GM12875 (cell line): ENCODE measurements at regions not wholly inside any gene's neighbourhood (a gene's known extent, or its start where the extent isn't known, plus 50 kb on each side); places are given as distances from the start of the nearest gene placed in this dataset.

Source experiments
- H3K4me3 ChIP-seq: one replicate; pipeline ENCODE4 v1.5.1; 2011; ENCODE audit warnings: low read depth, low read length, control low read depth
- TF ChIP-seq, protein P1 (sequence below): IDR thresholded peaks from 2 replicates; pipeline ENCODE4 v1.5.1; 2011; ENCODE audit warnings: low read depth, mild to moderate bottlenecking, control low read depth, inconsistent platforms, low read length, moderate library complexity, borderline replicate concordance; ENCODE audit not compliant: insufficient read depth

DNA sequence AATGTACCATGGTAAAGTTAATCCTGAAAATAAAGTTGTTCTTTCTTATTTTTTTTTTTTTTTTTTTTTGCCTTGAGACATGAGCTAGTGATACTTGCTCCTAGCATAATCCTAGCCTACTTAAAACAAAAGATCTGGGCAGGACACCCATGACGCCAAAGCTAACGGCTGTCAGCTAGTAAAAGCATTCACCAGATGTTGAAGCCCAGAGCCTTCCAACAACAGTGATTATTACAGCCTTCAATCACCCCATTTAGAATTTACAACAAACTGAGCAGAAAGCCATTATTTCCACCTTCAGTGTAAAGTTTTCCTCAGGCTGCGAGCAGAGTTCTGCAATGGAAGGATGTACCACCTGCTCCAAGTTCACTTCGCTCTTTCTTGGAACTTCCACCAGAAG lies 259.5 kb downstream of the SP3 start:
- TF ChIP-seq, protein P1, sequence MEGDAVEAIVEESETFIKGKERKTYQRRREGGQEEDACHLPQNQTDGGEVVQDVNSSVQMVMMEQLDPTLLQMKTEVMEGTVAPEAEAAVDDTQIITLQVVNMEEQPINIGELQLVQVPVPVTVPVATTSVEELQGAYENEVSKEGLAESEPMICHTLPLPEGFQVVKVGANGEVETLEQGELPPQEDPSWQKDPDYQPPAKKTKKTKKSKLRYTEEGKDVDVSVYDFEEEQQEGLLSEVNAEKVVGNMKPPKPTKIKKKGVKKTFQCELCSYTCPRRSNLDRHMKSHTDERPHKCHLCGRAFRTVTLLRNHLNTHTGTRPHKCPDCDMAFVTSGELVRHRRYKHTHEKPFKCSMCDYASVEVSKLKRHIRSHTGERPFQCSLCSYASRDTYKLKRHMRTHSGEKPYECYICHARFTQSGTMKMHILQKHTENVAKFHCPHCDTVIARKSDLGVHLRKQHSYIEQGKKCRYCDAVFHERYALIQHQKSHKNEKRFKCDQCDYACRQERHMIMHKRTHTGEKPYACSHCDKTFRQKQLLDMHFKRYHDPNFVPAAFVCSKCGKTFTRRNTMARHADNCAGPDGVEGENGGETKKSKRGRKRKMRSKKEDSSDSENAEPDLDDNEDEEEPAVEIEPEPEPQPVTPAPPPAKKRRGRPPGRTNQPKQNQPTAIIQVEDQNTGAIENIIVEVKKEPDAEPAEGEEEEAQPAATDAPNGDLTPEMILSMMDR = no peak
- no peak overlapping the region for H3K4me3 ChIP-seq

- no peak overlapping the region for H3K4me3 ChIP-seq
- TF ChIP-seq, protein P1 = no peak
Measured at GRCh38 chr2:173706936-173707335, 258.2 kb downstream of the SP3 start.

- TF ChIP-seq, protein P1 = no peak
- no peak overlapping the region for H3K4me3 ChIP-seq
Measured at GRCh38 chr2:173708806-173709205, 256.4 kb downstream of the SP3 start.

- TF ChIP-seq, protein P1 = no peak
- H3K4me3 ChIP-seq = no peak overlapping the region
Measured at GRCh38 chr2:173711816-173712215, 253.4 kb downstream of the SP3 start.

GRCh38 chr2:173713904-173714555 lies 251.1 kb downstream of the SP3 start:
- no peak overlapping the region for H3K4me3 ChIP-seq
- TF ChIP-seq, protein P1 = no peak

GRCh38 chr2:173715441-173715840 lies 249.7 kb downstream of the SP3 start:
- TF ChIP-seq, protein P1 = no peak
- H3K4me3 ChIP-seq = no peak overlapping the region

DNA sequence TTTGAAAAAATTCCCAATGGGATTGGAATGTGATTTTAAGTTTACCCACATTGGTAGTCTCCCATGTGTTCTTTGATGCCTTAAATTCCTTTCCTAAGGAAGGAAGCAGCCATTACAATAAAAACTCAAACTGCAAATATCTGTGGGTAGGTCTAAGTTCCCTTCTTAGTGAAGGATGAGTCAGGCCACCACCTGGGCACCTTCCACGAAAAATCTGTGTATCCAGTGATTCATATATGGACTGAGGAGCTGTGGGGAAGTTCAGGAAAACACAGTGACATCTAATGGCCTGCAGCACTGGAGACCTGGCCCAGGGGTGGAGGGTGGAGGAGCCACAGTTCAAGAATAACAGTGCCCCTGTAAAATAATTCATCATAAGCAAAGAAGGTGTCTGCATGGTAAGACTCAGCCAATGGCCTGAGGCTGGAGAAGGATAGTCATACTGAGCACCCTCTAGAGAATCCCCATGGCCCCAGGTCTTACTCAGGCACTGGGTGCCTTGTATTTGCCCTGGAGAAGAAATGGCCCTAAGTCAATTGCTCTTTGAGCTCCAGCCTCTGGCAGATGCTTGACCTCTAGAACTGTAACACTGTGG lies 248.6 kb downstream of the SP3 start:
- TF ChIP-seq, protein P1 = no peak
- H3K4me3 ChIP-seq = no peak overlapping the region
